ENCODE measurements at regions not wholly inside any gene's neighbourhood (a gene's known extent, or its start where the extent isn't known, plus 50 kb on each side); places are given as distances from the start of the nearest gene placed in this dataset.

DNA sequence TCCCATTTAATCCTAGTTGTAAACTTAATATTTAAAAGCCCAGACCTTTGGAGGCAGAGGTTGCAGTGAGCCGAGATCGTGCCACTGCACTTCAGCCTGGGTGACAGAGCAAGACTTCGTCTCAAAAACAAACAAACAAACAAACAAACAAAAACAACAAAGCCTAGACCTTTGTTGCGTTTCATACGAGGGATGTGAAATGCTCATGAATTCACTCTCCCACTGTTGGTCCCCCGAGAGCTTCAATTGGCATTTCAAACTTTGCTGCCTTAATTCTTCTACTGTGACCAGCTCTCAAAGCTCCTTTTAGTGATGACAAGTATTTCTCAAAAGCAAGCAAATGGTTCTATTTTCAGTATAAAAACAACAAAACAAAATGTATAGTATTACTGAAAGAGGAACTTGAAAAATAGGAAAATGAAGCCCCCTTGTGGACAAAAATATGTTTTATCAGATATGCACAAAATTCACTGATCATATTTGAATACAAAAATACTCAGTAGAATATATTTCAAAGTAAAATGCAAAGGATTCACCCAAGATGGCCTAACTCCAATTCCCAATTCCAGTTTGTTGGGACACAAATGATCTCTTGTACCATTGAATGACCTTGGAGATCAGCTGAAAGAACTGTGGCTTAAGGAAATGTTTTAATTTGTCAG lies 140.4 kb downstream of the ESM1 start:
- H3K27ac ChIP-seq (ENCODE audit: low read depth, low read length) = no peak overlapping the region
- no peaks in the 10 kb centered on the region for H3K36me3 ChIP-seq (ENCODE audit: control insufficient read depth in 1 of 2, insufficient read depth in 2 of 2, low read length in 2 of 2)
- ChIA-PET RAD21 (ENCODE audit: low non-redundant PET in 1 of 2, low total read pairs in 2 of 2, uncharacterized antibody in 2 of 2, unreplicated experiment in 2 of 2) (interaction anchor here (1.4 to 2.2 kb wide), 3 partner anchors 22 to 328 kb away, joined by 5 to 9 read pairs (median 8); partner anchors contain the start of gene SNX18 (in 2 of the 2)), CTCF (interaction anchor here (0.6 to 4.3 kb wide), 12 partner anchors 11 to 601 kb away, joined by 3 to 44 read pairs (median 4); partner anchors contain the start of genes GPX8 and SNX18), POLR2A (interaction anchor here (1.3 kb wide), 1 partner anchor 328 kb away, joined by 3 read pairs; no protein-coding TSS in a partner anchor)
- peak; percentile 31 for DNase-seq (ENCODE audit: low read depth, low spot score)
- no peaks in the 10 kb centered on the region for H3K27me3 ChIP-seq (ENCODE audit: insufficient read depth, low read length)
- no peak overlapping the region for H3K4me3 ChIP-seq (replicated peaks in 1 of 2; ENCODE audit: low read depth in 1 of 2, low read length in 2 of 2)
- no peaks in the 10 kb centered on the region for H3K79me2 ChIP-seq (ENCODE audit: insufficient read depth, low read length)
- ATAC-seq = no peak
- no peaks in the 10 kb centered on the region for H4K20me1 ChIP-seq (ENCODE audit: insufficient read depth)
- no TSS peak for BruUV-seq (replicated peaks)
- no peak overlapping the region for H3K4me2 ChIP-seq (ENCODE audit: low read length)
- peak overlapping the region; percentile 75 for H2AFZ ChIP-seq (ENCODE audit: low read depth, low read length, poor library complexity, severe bottlenecking)
- intact Hi-C loops (cut with micrococcal nuclease) = loop anchor here (1.0 to 5.0 kb wide), 2 partner anchors 328 to 603 kb away; partner anchors contain the start of gene SNX18
- no peaks in the 10 kb centered on the region for H3K9me2 ChIP-seq (ENCODE audit: insufficient read depth)
- H3K9me3 ChIP-seq (ENCODE audit: control insufficient read depth in 1 of 2, insufficient read depth in 1 of 2, low read depth in 1 of 2, low read length in 2 of 2) = no peaks in the 10 kb centered on the region
- H3K9ac ChIP-seq (ENCODE audit: low read length) = no peak overlapping the region
- no peaks in the 10 kb centered on the region for H3K4me1 ChIP-seq (ENCODE audit: control insufficient read depth in 1 of 2, insufficient read depth in 2 of 2, low read length in 2 of 2)
- TF ChIP-seq RAD21 (IDR thresholded peaks at IDR 0.05; ENCODE audit: low read depth) (peak; percentile 72), ZFX (IDR thresholded peaks at IDR 0.05) (no peak), YY1 (IDR thresholded peaks at IDR 0.05; ENCODE audit: extremely low read depth, insufficient replicate concordance, low read depth, low read length) (no peak)
- TF ChIP-seq, protein P1, sequence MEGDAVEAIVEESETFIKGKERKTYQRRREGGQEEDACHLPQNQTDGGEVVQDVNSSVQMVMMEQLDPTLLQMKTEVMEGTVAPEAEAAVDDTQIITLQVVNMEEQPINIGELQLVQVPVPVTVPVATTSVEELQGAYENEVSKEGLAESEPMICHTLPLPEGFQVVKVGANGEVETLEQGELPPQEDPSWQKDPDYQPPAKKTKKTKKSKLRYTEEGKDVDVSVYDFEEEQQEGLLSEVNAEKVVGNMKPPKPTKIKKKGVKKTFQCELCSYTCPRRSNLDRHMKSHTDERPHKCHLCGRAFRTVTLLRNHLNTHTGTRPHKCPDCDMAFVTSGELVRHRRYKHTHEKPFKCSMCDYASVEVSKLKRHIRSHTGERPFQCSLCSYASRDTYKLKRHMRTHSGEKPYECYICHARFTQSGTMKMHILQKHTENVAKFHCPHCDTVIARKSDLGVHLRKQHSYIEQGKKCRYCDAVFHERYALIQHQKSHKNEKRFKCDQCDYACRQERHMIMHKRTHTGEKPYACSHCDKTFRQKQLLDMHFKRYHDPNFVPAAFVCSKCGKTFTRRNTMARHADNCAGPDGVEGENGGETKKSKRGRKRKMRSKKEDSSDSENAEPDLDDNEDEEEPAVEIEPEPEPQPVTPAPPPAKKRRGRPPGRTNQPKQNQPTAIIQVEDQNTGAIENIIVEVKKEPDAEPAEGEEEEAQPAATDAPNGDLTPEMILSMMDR (IDR thresholded peaks at IDR 0.05 in 2 of 3, conservative IDR thresholded peaks at IDR 0.05 in 1 of 3; ENCODE audit: borderline replicate concordance in 1 of 3, insufficient read depth in 1 of 3, low read depth in 2 of 3, low read length in 2 of 3) = peak; percentile 23 to 66 (median 64); a peak in 3 of 6 replicates

DNA sequence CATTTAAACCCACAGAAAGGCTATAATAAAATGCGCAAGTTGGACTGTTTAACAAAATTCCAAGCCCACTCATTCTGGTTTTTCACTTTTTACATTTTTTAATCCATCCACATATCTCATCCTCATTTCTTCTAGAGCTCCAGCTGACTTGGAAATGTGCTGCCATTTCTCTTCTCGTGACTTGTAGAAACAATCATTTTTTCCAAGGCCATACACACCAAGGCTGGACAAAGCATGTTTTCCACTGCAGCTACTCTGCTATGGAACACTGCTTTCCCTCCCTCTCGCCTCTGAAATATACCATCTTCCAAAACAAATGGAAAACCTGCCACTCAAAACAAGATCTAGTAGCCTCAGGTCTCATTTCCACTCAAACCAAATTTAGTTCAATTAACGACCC lies 141.1 kb downstream of the ESM1 start:
- H3K4me2 ChIP-seq (ENCODE audit: low read length) = no peak overlapping the region
- DNase-seq (ENCODE audit: low read depth, low spot score) (no peak), ATAC-seq (no peak)
- ChIA-PET RAD21 (ENCODE audit: low non-redundant PET in 1 of 2, low total read pairs in 2 of 2, uncharacterized antibody in 2 of 2, unreplicated experiment in 2 of 2) (interaction anchor here (1.1 to 1.7 kb wide), 3 partner anchors 327 kb away, joined by 3 to 9 read pairs (median 8); partner anchors contain the start of gene SNX18 (in 2 of the 2)), POLR2A (interaction anchor here (1.3 kb wide), 1 partner anchor 327 kb away, joined by 3 read pairs; no protein-coding TSS in a partner anchor), CTCF (interaction anchor here (0.8 to 4.3 kb wide), 7 partner anchors 23 to 600 kb away, joined by 3 to 44 read pairs (median 9); partner anchors contain the start of genes GPX8 and SNX18)
- no peak overlapping the region for H3K4me3 ChIP-seq (replicated peaks in 1 of 2; ENCODE audit: low read depth in 1 of 2, low read length in 2 of 2)
- no peaks in the 10 kb centered on the region for H3K79me2 ChIP-seq (ENCODE audit: insufficient read depth, low read length)
- H3K9ac ChIP-seq (ENCODE audit: low read length) = no peak overlapping the region
- no peaks in the 10 kb centered on the region for H3K4me1 ChIP-seq (ENCODE audit: control insufficient read depth in 1 of 2, insufficient read depth in 2 of 2, low read length in 2 of 2)
- TF ChIP-seq SP1 (IDR thresholded peaks at IDR 0.05; ENCODE audit: low read depth) (no peak), ZNF274 (IDR thresholded peaks at IDR 0.05; ENCODE audit: low read depth, low read length) (no peak), CBX3 (IDR thresholded peaks at IDR 0.05; ENCODE audit: low read depth) (no peak), RAD21 (IDR thresholded peaks at IDR 0.05; ENCODE audit: low read depth) (no peak), CEBPB (IDR thresholded peaks at IDR 0.05; ENCODE audit: low read depth) (no peak), POLR2A (IDR thresholded peaks at IDR 0.05; ENCODE audit: borderline replicate concordance, extremely low read depth, insufficient read depth, insufficient read length) (no peak), ZFX (IDR thresholded peaks at IDR 0.05) (no peak)
- TF ChIP-seq, protein P2, sequence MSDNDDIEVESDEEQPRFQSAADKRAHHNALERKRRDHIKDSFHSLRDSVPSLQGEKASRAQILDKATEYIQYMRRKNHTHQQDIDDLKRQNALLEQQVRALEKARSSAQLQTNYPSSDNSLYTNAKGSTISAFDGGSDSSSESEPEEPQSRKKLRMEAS (IDR thresholded peaks at IDR 0.05) = no peak
- no peaks in the 10 kb centered on the region for H3K27me3 ChIP-seq (ENCODE audit: insufficient read depth, low read length)
- BruUV-seq (replicated peaks) = no TSS peak
- H2AFZ ChIP-seq (ENCODE audit: low read depth, low read length, poor library complexity, severe bottlenecking) = no peak overlapping the region
- no peaks in the 10 kb centered on the region for H3K9me3 ChIP-seq (ENCODE audit: control insufficient read depth in 1 of 2, insufficient read depth in 1 of 2, low read depth in 1 of 2, low read length in 2 of 2)
- no peaks in the 10 kb centered on the region for H3K36me3 ChIP-seq (ENCODE audit: control insufficient read depth in 1 of 2, insufficient read depth in 2 of 2, low read length in 2 of 2)
- intact Hi-C loops (cut with micrococcal nuclease) = no loop called here
- no peaks in the 10 kb centered on the region for H3K9me2 ChIP-seq (ENCODE audit: insufficient read depth)
- H3K27ac ChIP-seq (ENCODE audit: low read depth, low read length) = no peak overlapping the region
- no peaks in the 10 kb centered on the region for H4K20me1 ChIP-seq (ENCODE audit: insufficient read depth)

Measured in HCT116 (cell line).